Endodermal cell (in vitro differentiated cells): ENCODE measurements at regions not wholly inside any gene's neighbourhood (a gene's known extent, or its start where the extent isn't known, plus 50 kb on each side); places are given as distances from the start of the nearest gene placed in this dataset.
A peak's percentile ranks its signal among the peaks of the same experiment; 100 is the strongest.

Experiments used
- DNase-seq: peaks from one replicate; pipeline ENCODE4 v3.0.0-alpha.2; 2017
- H3K27ac ChIP-seq: 2 replicates; pipeline ENCODE4 v1.5.1; 2013; ENCODE audit warnings: mild to moderate bottlenecking, low read depth, low read length, moderate library complexity
- H3K27me3 ChIP-seq: 2 replicates; pipeline ENCODE4 v1.6.1; 2013; ENCODE audit warnings: mild to moderate bottlenecking, low read length, moderate library complexity; ENCODE audit not compliant: insufficient read depth, control insufficient read depth, poor library complexity, severe bottlenecking
- H3K36me3 ChIP-seq: 2 replicates; pipeline ENCODE4 v1.7.0; 2013; ENCODE audit warnings: mild to moderate bottlenecking, low read length, moderate library complexity; ENCODE audit not compliant: control insufficient read depth, insufficient read depth
- H3K4me1 ChIP-seq: one replicate; pipeline ENCODE4 v1.7.0; 2013; ENCODE audit warnings: low read length; ENCODE audit not compliant: control insufficient read depth, insufficient read depth
- H3K4me3 ChIP-seq: 2 replicates; pipeline ENCODE4 v1.5.1; 2013; ENCODE audit warnings: mild to moderate bottlenecking, low read length, moderate library complexity
- H3K9ac ChIP-seq: 2 replicates; pipeline ENCODE4 v1.6.1; 2013; ENCODE audit warnings: mild to moderate bottlenecking, low read length, moderate library complexity; ENCODE audit not compliant: poor library complexity, severe bottlenecking; ENCODE audit errors: extremely low read depth
- H3K9me3 ChIP-seq: 2 replicates; pipeline ENCODE4 v1.6.1; 2013; ENCODE audit warnings: mild to moderate bottlenecking, low read length, moderate library complexity; ENCODE audit not compliant: control insufficient read depth
- H3K27ac Mint-ChIP-seq: 2 replicates; pipeline ENCODE4 v1.8.0; 2020; ENCODE audit warnings: mixed read lengths
- H3K27me3 Mint-ChIP-seq: 2 replicates; pipeline ENCODE4 v1.8.0; 2021; ENCODE audit warnings: mild to moderate bottlenecking, mixed read lengths; ENCODE audit not compliant: insufficient read depth
- H3K36me3 Mint-ChIP-seq: 2 replicates; pipeline ENCODE4 v1.8.0; 2020; ENCODE audit warnings: low read depth, mixed read lengths
- H3K4me1 Mint-ChIP-seq: 2 replicates; pipeline ENCODE4 v1.8.0; 2020; ENCODE audit warnings: mixed read lengths
- H3K4me3 Mint-ChIP-seq: 2 replicates; pipeline ENCODE4 v1.8.0; 2020; ENCODE audit warnings: mild to moderate bottlenecking, moderate library complexity, mixed read lengths
- H3K9me3 Mint-ChIP-seq: 2 replicates; pipeline ENCODE4 v1.8.0; 2020; ENCODE audit warnings: mild to moderate bottlenecking, mixed read lengths
- CTCF ChIP-seq: fragments of 200-600 bp; sonication (generic); conservative IDR thresholded peaks from 2 replicates; pipeline ENCODE4 v1.5.0; 2021; ENCODE audit warnings: antibody characterized with exemption, mild to moderate bottlenecking
- WGBS, 2 experiments: methylation state at CpG; one replicate each; pipeline versions ENCODE4 v1.1.5 to v1.1.7; 2013; ENCODE audit warnings: missing lambda C conversion rate in 2 of 2, mixed read lengths in 1 of 2; ENCODE audit not compliant: insufficient coverage in 1 of 2, insufficient read length in 1 of 2; 5-methylcytosine and 5-hydroxymethylcytosine counted together

- no peaks in the 10 kb centered on the region for H3K4me1 Mint-ChIP-seq
- no peaks in the 10 kb centered on the region for H3K36me3 Mint-ChIP-seq
- no peak overlapping the region for H3K4me3 Mint-ChIP-seq
- H3K9me3 ChIP-seq = no peaks in the 10 kb centered on the region
- no peak overlapping the region for H3K9ac ChIP-seq
- no peaks in the 10 kb centered on the region for H3K27me3 ChIP-seq
- no peaks in the 10 kb centered on the region for H3K36me3 ChIP-seq
- DNase-seq = no peak
- TF ChIP-seq CTCF = no peak
- no peak overlapping the region for H3K4me3 ChIP-seq
- H3K27me3 Mint-ChIP-seq = no peaks in the 10 kb centered on the region
- peaks cover 7% of the 10 kb centered on the region for H3K9me3 Mint-ChIP-seq
- H3K27ac ChIP-seq = no peak overlapping the region
- no peak overlapping the region for H3K27ac Mint-ChIP-seq
- WGBS, 2 experiments = 94% methylated on average over 1 of the region's 1 CpG; no CpG with 5 or more reads in 1 of the 2 experiments
- no peaks in the 10 kb centered on the region for H3K4me1 ChIP-seq
Measured at GRCh38 chr1:99098589-99098988, 93.9 kb upstream of the PLPPR5 start.

GRCh38 chr1:99106274-99106673, 101.6 kb upstream of the PLPPR5 start:
- Histone ChIP-seq H3K36me3 (no peaks in the 10 kb centered on the region), H3K27ac (no peak overlapping the region), H3K9ac (no peak overlapping the region), H3K4me3 (no peak overlapping the region), H3K4me1 (no peaks in the 10 kb centered on the region), H3K9me3 (no peaks in the 10 kb centered on the region), H3K27me3 (no peaks in the 10 kb centered on the region)
- no peak overlapping the region for H3K4me3 Mint-ChIP-seq
- no peak overlapping the region for H3K27ac Mint-ChIP-seq
- no peak for TF ChIP-seq CTCF
- WGBS, 2 experiments = 88 to 93% methylated on average over 1 of the region's 1 CpG
- no peaks in the 10 kb centered on the region for H3K4me1 Mint-ChIP-seq
- no peaks in the 10 kb centered on the region for H3K9me3 Mint-ChIP-seq
- no peak for DNase-seq
- H3K27me3 Mint-ChIP-seq = no peaks in the 10 kb centered on the region
- H3K36me3 Mint-ChIP-seq = no peaks in the 10 kb centered on the region

DNA sequence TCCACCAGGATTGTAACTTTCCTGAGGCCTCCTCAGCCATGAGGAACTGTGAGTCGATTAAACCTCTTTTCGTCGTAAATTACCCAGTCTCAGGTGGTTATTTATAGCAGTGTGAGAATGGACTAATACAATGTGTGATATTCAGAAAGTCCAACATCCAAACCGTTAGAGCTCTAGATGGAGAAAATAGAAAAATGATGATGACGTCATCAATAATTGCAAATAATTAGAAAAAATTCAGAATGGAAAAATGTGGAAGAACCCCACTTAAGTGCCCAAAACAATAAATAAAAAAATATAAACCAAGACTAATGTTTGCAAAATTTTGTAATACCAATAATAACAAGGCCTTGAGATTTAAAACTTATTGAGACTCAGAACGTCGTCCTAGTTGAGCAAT, 103.0 kb upstream of the PLPPR5 start:
- Histone ChIP-seq H3K36me3 (no peaks in the 10 kb centered on the region), H3K27me3 (no peaks in the 10 kb centered on the region), H3K27ac (no peak overlapping the region), H3K4me1 (no peaks in the 10 kb centered on the region), H3K9ac (no peak overlapping the region), H3K4me3 (no peak overlapping the region), H3K9me3 (no peaks in the 10 kb centered on the region)
- TF ChIP-seq CTCF = no peak
- Mint-ChIP-seq H3K27ac (peak overlapping the region; percentile 7), H3K4me3 (no peak overlapping the region), H3K36me3 (no peaks in the 10 kb centered on the region), H3K9me3 (no peaks in the 10 kb centered on the region), H3K27me3 (no peaks in the 10 kb centered on the region), H3K4me1 (no peaks in the 10 kb centered on the region)
- DNase-seq = no peak
- 90 to 95% methylated on average over 2 to 6 of the region's 7 CpGs for WGBS, 2 experiments
